ENCODE measurements at regions not wholly inside any gene's neighbourhood (a gene's known extent, or its start where the extent isn't known, plus 50 kb on each side); places are given as distances from the start of the nearest gene placed in this dataset.

DNA sequence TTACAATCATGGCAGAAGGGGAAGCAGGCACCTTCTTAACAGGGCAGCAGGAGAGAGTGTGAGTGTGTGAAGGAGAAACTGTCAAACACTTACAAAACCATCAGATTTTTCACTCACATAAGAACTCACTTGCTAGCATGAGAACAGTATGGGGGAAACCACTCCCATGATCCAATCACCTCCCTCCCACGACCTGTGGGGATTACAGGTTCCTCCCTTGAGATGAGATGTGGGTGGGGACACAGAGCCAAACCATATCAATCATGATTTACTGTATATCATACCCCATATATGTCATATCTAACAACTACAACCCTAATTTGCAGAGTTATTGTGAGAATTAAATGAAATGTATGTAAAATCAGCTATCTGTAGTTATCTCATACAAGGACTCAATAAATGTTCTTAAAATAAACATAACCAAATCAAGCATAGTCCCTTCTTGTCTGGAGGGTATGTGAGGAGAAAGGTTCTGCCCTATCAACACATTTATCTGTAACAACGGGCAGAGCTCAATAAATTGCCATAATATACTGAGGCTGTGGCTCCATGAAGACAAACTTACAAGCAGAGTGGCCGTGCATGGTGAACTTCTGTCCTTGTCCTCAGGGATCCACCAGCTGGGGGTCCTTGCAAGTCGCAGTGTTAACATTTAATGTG lies 504.7 kb downstream of the SOX2 start:
- no peak for DNase-seq (ENCODE audit: low read depth)

DNA sequence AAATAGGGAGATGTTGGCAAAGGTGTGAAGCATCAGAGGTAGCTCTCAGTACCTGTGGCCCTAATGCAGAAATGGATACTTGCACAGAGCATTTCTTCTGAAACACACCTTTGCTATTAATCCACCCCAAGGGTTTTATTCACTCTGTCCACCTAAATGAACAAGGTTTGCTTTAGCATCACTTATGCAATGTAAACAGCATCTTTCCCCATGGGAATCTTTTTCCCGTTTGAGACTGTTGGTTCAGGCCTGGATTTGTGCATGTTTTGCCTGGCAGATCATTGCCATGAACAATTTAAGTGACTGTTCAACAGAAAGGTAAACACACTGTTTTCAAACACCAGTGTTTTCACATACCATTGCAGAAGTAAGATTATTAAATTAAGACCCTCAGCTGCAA lies 508.3 kb downstream of the SOX2 start:
- no peak for DNase-seq (ENCODE audit: low read depth)

DNA sequence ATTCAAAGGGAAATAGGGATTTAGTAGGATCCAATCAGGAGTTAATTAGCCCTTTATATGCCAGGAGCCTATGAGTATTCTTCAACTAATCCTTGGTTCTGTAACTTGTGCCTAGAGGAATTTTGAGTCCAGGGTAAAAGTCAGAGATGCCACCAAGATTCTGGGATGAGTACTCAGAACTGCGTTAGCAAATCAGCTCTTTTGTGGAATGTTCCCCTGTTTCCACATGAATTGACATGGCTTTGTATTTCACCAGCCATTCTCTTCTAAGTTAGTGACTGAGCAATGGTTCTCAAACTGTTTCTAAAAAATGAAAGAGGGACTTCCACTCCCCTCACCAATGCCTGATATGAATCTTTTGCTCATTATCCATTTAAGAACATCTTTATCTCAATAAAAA lies 508.7 kb downstream of the SOX2 start:
- DNase-seq (ENCODE audit: low read depth): no peak

DNA sequence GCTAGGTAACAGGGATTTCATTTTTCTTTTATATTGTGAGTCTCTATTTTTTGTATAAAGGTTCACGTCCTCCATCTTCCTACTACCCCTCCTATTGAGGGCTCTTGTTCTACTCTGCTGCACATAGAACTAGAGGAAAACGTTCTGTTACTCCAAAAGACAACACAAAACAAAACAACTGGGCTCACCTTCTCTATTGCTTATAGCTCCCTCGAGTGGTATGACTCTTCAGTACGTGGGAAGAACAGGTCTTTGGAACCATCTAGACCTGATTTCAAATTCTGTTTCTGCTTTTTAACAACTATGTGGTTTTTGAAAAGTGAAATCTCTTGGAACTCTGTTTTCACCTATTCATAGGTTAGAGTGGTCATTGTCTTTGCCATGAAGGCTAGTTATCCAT lies 515.3 kb downstream of the SOX2 start:
- no peak for DNase-seq (ENCODE audit: low read depth)

DNA sequence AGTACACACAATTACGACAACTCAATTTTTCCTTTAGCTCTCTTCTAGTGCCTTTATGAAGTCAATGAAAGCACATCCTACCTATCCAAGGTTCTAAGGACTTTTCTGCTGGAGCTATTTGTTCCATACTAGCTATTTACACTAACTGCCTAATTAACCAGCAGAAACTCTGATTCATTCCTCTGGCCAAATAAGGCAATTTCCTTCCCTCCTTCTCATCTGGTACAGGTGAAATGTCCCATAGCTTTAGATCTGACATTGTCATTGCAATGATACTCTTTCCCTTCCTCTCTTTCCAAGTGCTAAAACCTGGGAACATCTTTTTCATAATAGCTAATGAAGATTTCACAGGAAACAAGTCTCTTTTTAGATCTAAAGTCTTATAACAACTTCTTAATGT lies 521.7 kb downstream of the SOX2 start:
- no peak for DNase-seq (ENCODE audit: low read depth)

DNA sequence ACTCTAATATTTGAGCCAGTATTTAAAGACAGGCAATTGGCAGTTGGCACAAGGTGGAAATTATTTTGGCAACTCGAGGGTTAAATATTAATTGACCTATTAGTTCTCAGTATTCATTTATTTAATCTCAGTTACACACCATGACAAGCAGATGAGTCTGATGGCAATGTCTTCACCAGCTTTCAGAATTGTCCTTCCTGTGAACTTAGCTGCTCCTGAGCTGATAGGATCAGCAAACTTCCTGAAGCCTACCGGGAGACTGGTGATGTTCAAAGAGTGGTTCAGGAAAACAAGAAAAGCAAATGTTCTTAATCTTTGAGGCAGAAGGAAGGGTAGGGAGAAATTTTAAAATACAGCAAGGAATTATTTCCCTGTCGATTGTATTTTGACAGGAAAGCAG lies 522.2 kb downstream of the SOX2 start:
- DNase-seq (ENCODE audit: low read depth): no peak

DNA sequence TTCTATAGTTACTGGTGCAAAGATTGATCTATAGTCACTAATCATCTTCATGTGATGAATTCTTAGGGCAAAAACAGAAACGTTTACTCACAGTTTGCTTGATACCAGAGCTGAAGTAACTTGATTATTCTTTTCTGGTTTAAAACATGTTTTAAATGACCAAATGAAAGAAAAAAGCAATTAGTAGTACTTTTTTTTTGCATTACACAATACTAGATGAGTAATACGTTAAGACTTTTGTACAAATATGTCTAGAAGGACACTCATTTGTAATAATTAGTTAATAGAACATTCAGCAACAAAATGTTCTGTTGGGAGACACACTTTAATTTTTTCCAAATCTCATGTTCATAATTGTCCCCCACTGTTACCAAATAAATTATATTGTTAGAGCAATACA lies 523.2 kb downstream of the SOX2 start:
- DNase-seq (ENCODE audit: low read depth): no peak

DNA sequence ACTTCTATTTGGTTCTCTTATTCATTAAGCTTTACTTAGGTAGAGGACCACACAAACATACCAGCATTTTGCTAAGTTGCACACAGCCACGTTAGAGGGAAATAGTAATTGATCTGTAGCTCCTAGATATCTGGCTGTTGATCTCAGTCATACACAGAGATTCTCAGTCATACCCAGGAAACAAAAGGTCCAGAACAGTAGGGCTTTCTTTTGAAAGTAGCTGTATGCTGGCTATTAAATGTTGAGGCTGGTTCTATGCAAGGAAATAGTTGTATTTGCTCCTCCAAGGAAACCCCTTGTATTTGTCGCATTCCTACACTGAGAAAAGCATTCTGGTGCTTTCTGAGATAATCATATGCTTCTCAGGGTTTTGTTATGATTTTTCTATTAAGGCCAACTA lies 523.8 kb downstream of the SOX2 start:
- DNase-seq (ENCODE audit: low read depth): no peak

DNA sequence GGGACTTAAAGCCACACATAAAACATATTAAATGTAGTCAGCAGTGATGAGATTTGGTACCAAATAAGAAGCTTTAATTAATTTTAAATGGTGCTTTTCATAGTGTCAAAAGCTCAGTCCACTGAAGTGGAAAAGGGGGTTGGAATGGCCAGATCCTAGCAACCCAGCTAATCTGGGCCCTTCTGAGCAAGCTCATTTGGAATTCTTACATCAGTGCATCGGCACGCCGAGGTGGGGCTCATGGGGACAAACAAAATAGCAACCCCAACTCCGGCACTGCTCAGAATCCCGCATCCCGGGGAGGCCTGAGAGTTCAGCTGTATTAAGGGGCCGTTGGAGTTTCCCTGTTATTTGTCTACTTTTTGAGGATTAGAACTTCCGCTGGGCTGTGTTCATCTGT lies 526.4 kb downstream of the SOX2 start:
- no peak for DNase-seq (ENCODE audit: low read depth)

DNA sequence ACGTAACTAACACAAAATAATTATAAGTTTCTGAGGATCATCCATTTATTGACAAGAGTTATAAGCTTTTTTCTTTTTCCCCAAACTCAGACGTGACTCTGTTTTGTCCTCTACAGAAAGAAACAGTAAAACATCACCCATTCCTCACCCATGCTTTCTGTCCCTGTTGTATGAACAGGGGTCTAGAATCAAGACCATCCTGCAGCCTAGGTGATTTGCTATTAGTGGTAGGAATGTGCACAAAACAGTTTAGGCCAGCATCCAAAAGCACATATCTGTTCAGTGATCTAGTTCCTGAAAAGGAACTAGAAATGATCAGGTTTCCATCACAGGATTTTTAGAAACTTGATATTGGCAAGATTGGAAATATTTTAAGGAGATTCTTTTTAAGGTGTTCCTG lies 527.6 kb downstream of the SOX2 start:
- DNase-seq (ENCODE audit: low read depth): no peak

DNA sequence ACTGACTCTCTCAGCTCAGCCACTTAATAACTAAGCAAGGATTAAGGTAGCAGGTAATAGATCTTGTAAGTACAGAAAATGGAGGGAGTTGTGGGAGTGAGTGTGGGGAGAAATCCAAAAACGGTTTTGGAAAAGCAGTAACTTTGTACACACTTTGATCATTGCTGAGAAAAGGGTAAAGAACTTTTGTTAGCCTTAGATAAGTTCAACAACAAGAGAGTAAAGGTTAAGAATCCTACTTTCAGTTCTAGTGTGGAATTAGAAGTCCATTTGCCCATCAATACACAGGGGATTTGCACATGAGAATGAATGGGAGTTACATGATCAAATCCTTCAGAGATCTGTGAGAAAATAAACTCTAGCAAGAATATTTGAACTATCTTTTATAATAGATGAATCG lies 528.7 kb downstream of the SOX2 start:
- DNase-seq (ENCODE audit: low read depth): no peak

DNA sequence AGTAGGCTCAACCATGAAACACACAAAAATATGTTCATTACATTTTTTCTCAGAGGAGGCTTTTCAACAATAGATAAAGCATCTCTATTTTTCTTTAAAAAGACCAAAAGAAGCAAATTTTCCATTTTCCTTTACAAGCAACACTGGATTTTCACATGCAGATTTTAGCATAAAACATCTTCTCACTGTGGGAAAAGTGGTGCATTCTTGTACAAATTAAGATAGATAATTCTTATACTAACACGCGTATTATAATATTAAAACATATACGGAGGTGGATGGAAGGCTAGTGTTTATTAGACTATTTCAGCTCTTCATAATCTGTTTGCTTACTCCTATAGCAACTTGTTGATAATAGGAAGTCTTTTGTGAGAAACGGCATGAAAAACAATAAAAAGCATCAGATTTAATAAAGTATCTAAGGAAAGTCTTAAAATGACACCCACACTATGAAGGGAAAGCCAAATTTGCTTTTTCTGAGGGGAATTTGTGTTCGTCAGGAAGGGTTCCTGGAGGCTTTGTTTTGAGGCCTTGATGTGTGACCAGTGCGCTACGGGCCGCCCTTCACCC lies 529.6 kb downstream of the SOX2 start:
- no peak for DNase-seq (ENCODE audit: low read depth)

DNA sequence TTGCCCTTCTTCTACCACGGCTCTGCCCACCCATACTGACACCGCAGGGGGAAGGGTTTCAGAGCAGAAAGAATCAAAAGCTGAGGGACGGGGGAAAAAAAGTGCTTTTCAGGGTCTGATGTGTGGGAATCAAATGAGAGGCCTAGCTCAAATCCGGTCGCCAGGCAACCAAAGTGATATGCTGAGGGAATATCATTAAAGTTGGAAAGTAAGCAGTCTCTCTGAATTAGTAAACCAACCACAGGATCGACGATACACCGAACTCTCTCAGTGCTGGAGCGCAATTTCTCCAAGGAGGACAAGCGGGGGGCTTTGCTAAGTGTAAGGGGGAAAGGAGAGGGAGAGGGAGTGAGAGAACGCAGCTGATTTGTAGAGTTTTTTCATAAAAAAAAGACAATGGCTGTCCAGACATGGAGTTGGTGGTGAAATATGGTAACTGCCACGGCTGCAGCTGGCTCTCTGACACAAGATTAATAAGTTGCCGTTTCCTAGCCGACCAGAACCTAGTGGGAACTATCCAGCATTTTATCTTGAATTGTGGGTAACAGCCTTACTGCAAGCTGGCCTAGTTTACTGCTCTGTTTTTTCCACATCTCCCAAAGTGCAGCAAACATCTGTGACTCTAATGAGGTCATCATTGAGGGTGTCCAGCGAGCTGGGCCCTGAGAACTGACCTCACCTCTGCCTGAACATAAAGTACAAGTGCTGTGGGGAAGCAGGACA lies 530.2 kb downstream of the SOX2 start:
- no peak for DNase-seq (ENCODE audit: low read depth)

DNA sequence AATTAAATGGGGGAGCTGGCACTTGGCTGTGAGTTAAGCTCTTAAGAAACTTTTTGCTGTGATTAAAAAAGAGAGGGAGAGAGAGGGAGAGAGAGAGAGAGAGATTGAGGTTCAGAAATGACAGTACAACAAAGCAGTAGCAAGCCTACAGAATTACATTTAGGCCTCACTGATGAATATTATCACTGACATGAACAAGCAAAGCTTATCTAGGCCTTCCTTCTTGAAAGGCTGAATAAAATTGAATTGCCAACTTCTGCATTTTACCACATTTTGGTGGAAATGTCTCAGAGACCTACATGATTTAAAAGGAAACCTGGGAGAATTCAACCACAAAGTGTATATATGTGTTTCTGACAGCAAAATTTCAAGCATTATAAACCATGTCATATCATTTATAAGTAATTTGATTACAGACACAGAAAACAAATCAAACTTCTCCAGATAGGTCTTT lies 530.8 kb downstream of the SOX2 start:
- no peak for DNase-seq (ENCODE audit: low read depth)

DNA sequence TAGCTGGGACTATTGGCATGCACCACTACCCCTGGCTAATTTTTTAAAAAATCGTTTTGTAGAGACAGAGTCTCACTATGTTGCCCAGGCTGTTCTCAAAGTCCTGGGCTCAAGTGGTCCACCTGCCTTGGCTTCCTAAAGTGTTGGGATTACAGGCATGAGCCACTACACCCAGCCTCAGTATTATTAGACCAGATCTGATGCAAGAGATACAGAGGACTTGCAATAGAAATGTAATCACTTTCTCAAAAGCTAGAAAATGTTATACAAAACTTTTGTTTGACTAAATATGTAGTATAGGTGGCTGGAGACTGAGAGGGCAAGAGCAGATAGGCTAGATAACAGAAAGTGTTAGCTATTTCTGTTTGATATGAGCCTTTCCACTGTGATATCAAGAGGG lies 531.9 kb downstream of the SOX2 start:
- DNase-seq (ENCODE audit: low read depth): no peak

DNA sequence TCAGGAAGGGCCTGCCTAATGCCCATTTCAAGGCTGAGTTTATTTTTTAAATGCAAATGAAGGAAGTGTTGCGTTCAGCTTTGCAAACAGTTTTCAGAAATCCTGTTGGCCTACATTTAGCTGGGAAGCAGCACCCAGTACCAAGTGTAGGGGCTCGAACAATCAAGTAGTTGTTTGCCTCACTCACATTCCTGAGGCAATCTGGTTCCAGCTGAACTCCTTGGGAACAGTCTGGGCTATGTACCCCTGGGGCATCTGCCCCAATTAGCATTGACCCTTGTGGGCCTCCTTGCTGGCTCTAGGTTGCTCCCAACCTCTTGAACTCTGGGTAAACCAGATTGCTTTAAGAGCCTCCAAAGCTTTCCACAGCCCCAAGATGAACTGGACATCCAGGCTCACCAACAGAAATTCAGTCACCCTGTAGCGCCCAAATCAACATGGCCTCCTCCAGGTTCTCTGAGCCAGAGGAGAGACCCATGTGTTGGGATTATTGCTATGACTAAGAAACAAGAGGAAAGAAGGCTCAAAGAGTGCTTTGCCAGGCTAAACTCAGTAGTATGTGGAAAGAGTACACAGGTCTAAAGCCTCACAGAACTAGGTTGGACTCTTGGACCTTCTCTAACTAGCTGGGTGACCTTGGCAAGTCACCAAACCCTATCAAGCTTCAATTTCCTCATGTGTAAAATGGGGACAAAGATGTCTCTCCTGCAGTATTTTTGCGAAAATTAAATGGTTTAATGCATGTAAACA lies 532.7 kb downstream of the SOX2 start:
- no peak for DNase-seq (ENCODE audit: low read depth)

DNA sequence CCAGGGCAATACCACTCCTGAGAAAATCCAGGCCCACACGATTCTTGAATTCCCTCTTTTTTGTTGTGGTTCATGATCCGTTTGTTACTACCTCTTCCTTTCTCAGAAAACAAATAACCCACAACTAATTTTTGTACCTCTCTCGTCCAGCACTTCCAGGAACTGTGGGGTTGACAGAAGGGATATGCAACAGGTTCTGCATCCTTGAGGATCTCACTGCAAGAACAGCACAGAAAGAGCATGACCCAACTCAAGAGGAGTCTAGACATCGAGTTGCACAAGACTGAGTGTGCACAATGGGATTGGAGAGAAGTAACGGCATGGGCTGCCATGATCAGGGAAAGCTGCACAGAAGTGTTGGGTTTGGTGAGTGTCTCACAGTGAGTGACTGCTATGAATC lies 533.3 kb downstream of the SOX2 start:
- no peak for DNase-seq (ENCODE audit: low read depth)

DNA sequence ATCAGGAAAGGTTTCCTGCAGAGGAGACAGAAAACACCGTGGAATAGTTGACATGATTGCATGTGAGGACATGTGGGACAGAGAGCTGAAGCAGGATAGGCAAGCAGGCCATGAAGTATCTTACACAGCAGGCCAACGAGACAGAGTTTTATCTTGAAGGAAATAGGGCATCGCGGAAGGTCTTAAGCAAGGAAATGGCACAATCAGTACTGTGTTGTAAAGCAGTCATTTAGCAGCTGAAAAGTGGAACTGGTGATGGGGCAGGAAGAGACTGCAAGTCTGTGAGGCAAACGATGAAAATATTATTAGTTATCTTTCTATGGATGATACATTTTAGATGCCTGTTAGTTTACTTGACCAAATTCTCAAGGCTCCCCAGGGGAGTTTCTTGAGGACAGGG lies 535.1 kb downstream of the SOX2 start:
- no peak for DNase-seq (ENCODE audit: low read depth)

DNA sequence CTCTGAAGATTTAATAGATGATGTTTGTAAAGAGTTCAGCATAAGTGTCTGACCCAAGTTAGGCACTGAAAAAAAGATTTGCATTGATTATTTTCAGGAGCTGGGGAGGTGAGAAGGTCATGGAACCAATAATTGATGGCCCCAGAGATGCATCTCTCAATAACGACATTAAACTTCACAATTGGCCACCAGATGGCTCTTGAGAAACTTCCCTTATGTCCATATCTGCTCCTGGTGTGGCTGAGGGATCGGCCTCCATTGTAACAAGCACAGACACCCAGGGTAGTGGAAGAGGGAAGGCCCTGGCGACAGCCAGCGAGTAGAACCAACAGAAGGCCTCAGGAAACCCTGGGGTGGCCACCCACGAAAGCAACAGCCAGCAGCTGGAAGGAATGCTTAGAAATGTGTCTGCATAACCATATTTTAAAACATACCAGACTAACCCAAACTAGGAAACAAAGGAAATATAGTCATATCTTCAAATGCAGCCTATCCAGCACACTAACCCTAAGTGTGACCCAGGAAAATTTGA lies 536.7 kb downstream of the SOX2 start:
- no peak for DNase-seq (ENCODE audit: low read depth)

DNA sequence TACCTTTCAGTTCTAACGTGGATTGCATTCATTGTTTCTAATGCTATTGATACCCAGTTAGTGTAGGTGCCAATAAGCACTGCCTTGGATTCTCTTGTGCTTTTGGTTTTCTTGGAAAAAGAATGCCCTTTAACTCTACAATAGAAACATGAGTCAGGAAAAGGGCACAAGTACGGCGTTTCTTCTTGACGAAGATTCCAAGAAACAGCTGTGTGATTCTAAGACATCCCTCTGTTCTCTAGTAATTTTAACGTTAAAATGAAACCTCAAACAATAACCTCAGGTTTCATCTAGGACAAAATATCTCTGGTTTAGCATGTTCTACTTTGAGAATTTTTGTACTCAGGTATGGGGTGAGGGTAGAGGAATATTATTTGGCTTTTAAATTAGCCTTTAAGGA lies 540.5 kb upstream of the ATP11B start:
- DNase-seq (ENCODE audit: low read depth): no peak

DNA sequence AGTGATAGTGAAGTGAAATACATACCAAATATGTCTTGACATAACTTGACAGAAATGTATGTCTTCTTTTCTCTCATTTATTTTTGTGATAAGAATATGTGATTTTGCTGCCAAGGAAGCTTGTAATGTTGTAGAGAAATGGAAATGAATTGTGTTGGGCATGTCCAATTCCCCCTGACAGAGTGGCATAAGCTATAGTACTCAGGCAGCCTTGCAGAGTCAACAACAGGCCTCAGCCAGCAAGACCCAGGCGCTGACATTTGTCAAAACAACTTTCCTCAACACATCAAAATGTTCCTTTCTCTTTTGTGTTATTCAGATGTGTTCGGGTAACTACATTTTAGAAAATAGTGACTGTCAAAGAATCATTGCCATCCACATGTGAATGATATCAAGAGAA lies 538.1 kb upstream of the ATP11B start:
- DNase-seq (ENCODE audit: low read depth): no peak

DNA sequence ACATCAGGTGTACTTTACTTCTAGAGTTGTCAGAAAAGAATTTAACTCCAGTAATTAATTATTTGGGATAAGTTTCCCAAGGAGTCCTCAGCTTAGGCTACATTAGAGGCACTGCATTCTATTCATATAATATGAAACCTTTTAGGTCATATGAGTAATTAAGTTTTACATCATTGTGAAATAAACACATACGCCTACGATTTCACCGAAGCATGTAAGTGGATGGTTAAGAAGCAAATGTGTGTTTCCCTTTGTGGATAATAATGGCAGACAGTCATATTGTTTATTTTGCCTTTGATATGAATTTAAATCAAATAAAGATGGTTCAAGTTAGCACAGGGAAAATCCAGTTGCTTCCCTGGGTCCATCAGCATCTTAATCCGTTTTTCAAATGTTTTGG lies 535.9 kb upstream of the ATP11B start:
- DNase-seq (ENCODE audit: low read depth): no peak
